H9 (cell line): ENCODE measurements at regions not wholly inside any gene's neighbourhood (a gene's known extent, or its start where the extent isn't known, plus 50 kb on each side); places are given as distances from the start of the nearest gene placed in this dataset.

Experiments used
- DNase-seq: peaks from one replicate; pipeline ENCODE4 v3.0.0-alpha.2; 2017
- H2AFZ ChIP-seq: one replicate; pipeline ENCODE4 v1.6.1; 2013; ENCODE audit warnings: mild to moderate bottlenecking, low read length, control low read depth, moderate library complexity
- H2AK5ac ChIP-seq: 2 replicates; pipeline ENCODE4 v1.6.1; 2013; ENCODE audit warnings: low read length, control low read depth, mixed read lengths; ENCODE audit not compliant: insufficient read length
- H2BK120ac ChIP-seq: one replicate; pipeline ENCODE4 v1.6.1; 2013; ENCODE audit warnings: low read depth, mild to moderate bottlenecking, low read length, control low read depth, inconsistent platforms; ENCODE audit not compliant: poor library complexity, severe bottlenecking
- H2BK12ac ChIP-seq: 2 replicates; pipeline ENCODE4 v1.6.1; 2013; ENCODE audit warnings: low read length, control low read depth, mixed read lengths, low read depth; ENCODE audit not compliant: insufficient read length
- H2BK15ac ChIP-seq: 2 replicates; pipeline ENCODE4 v1.6.1; 2013; ENCODE audit warnings: low read depth, low read length, control low read depth
- H2BK20ac ChIP-seq: one replicate; pipeline ENCODE4 v1.6.1; 2013; ENCODE audit warnings: low read depth, mild to moderate bottlenecking, low read length, control low read depth, inconsistent platforms; ENCODE audit not compliant: poor library complexity, severe bottlenecking
- H2BK5ac ChIP-seq: 2 replicates; pipeline ENCODE4 v1.6.1; 2013; ENCODE audit warnings: low read length, control low read depth, mixed read lengths; ENCODE audit not compliant: insufficient read length
- H3K14ac ChIP-seq: 2 replicates; pipeline ENCODE4 v1.6.1; 2013; ENCODE audit warnings: low read length, control low read depth; ENCODE audit not compliant: insufficient read depth
- H3K18ac ChIP-seq: 2 replicates; pipeline ENCODE4 v1.6.1; 2013; ENCODE audit warnings: low read depth, mild to moderate bottlenecking, mixed read lengths, low read length, control low read depth; ENCODE audit not compliant: insufficient read length
- H3K23ac ChIP-seq: 2 replicates; pipeline ENCODE4 v1.6.1; 2013; ENCODE audit warnings: low read length, control low read depth, mixed read lengths, low read depth; ENCODE audit not compliant: insufficient read length
- H3K23me2 ChIP-seq: 2 replicates; pipeline ENCODE4 v1.6.1; 2013; ENCODE audit warnings: low read depth, mild to moderate bottlenecking, mixed read lengths, low read length, control low read depth; ENCODE audit not compliant: insufficient read length, poor library complexity, severe bottlenecking
- H3K27ac ChIP-seq: 2 replicates; pipeline ENCODE4 v1.5.1; 2013; ENCODE audit warnings: low read length, control low read depth, mixed read lengths, low read depth; ENCODE audit not compliant: insufficient read length
- H3K27me3 ChIP-seq: 2 replicates; pipeline ENCODE4 v1.6.1; 2013; ENCODE audit warnings: low read length, control low read depth, inconsistent platforms; ENCODE audit not compliant: insufficient read depth
- H3K4ac ChIP-seq: 2 replicates; pipeline ENCODE4 v1.6.1; 2013; ENCODE audit warnings: low read depth, mild to moderate bottlenecking, control low read depth, inconsistent platforms, low read length, moderate library complexity
- H3K4me1 ChIP-seq: 2 replicates; pipeline ENCODE4 v1.6.1; 2013; ENCODE audit warnings: low read length, control low read depth, inconsistent platforms; ENCODE audit not compliant: insufficient read depth
- H3K4me2 ChIP-seq: 2 replicates; pipeline ENCODE4 v1.6.1; 2013; ENCODE audit warnings: low read length, control low read depth, mixed read lengths; ENCODE audit not compliant: insufficient read length, insufficient read depth
- H3K56ac ChIP-seq: 2 replicates; pipeline ENCODE4 v1.6.1; 2013; ENCODE audit warnings: low read depth, mild to moderate bottlenecking, mixed read lengths, low read length, control low read depth; ENCODE audit not compliant: insufficient read length
- H3K79me1 ChIP-seq: 2 replicates; pipeline ENCODE4 v1.6.1; 2013; ENCODE audit warnings: low read depth, mild to moderate bottlenecking, moderate library complexity, low read length, control low read depth, inconsistent platforms; ENCODE audit not compliant: insufficient read depth, poor library complexity, severe bottlenecking
- H3K79me2 ChIP-seq: 2 replicates; pipeline ENCODE4 v1.6.1; 2013; ENCODE audit warnings: low read length, control low read depth, inconsistent platforms; ENCODE audit not compliant: insufficient read depth
- H3K9ac ChIP-seq: 2 replicates; pipeline ENCODE4 v1.6.1; 2013; ENCODE audit warnings: low read length, control low read depth, mixed read lengths; ENCODE audit not compliant: insufficient read length; ENCODE audit errors: extremely low read depth
- H3K9me3 ChIP-seq: one replicate; pipeline ENCODE4 v1.6.1; 2013; ENCODE audit warnings: low read depth, low read length, inconsistent platforms; ENCODE audit not compliant: control insufficient read depth
- H3T11ph ChIP-seq: one replicate; pipeline ENCODE4 v1.6.1; 2013; ENCODE audit warnings: mild to moderate bottlenecking, low read length, control low read depth, inconsistent platforms
- H4K20me1 ChIP-seq: one replicate; pipeline ENCODE4 v1.6.1; 2013; ENCODE audit not compliant: control insufficient read depth, insufficient read length, insufficient read depth
- H4K5ac ChIP-seq: 2 replicates; pipeline ENCODE4 v1.6.1; 2013; ENCODE audit warnings: low read depth, mild to moderate bottlenecking, mixed read lengths, low read length, control low read depth; ENCODE audit not compliant: insufficient read length
- H4K8ac ChIP-seq: replicated peaks from 2 replicates; pipeline ENCODE4 v1.6.1; 2013; ENCODE audit warnings: low read length, control low read depth, mixed read lengths, low read depth; ENCODE audit not compliant: insufficient read length
- H4K91ac ChIP-seq: 2 replicates; pipeline ENCODE4 v1.6.1; 2013; ENCODE audit warnings: low read depth, mild to moderate bottlenecking, moderate library complexity, mixed read lengths, low read length, control low read depth; ENCODE audit not compliant: insufficient read length
- H3K27ac Mint-ChIP-seq, 3 experiments: 2 replicates in 2 of 3; 3 replicates in 1 of 3; pipeline ENCODE4 v1.8.0; 2020 to 2021; ENCODE audit warnings: mixed read lengths in 3 of 3, mild to moderate bottlenecking in 1 of 3, moderate library complexity in 1 of 3
- H3K27me3 Mint-ChIP-seq: 2 replicates; pipeline ENCODE4 v1.8.0; 2021; ENCODE audit warnings: low read depth, mild to moderate bottlenecking, moderate library complexity, mixed read lengths
- H3K36me3 Mint-ChIP-seq, 3 experiments: 2 replicates in 2 of 3; 3 replicates in 1 of 3; pipeline ENCODE4 v1.8.0; 2020 to 2021; ENCODE audit warnings: low read depth in 3 of 3, mixed read lengths in 3 of 3; ENCODE audit not compliant: insufficient read depth in 1 of 3
- H3K4me1 Mint-ChIP-seq, 2 experiments: 2 replicates each; pipeline ENCODE4 v1.8.0; 2020; ENCODE audit warnings: mixed read lengths in 2 of 2
- H3K4me3 Mint-ChIP-seq, 2 experiments: 2 replicates in 1 of 2; 3 replicates in 1 of 2; pipeline ENCODE4 v1.8.0; 2020 to 2021; ENCODE audit warnings: mild to moderate bottlenecking in 2 of 2, mixed read lengths in 2 of 2, moderate library complexity in 1 of 2
- H3K9me3 Mint-ChIP-seq, 2 experiments: 2 replicates in 1 of 2; 3 replicates in 1 of 2; pipeline ENCODE4 v1.8.0; 2020; ENCODE audit warnings: mild to moderate bottlenecking in 2 of 2, mixed read lengths in 2 of 2, moderate library complexity in 1 of 2
- WGBS: extraction: QIAGEN DNeasy Blood & Tissue Kit; methylation state at CpG from one replicate; pipeline ENCODE4 v1.1.7; 2013; ENCODE audit warnings: missing lambda C conversion rate, low lambda C conversion rate, mixed read lengths; ENCODE audit not compliant: insufficient read length; ENCODE audit errors: extremely low coverage; 5-methylcytosine and 5-hydroxymethylcytosine counted together
- TF ChIP-seq, protein P1 (sequence below): fragments of 200-600 bp; sonication (generic); conservative IDR thresholded peaks from 3 replicates; pipeline ENCODE4 v1.8.0; 2021; ENCODE audit warnings: antibody characterized with exemption, mild to moderate bottlenecking

DNA sequence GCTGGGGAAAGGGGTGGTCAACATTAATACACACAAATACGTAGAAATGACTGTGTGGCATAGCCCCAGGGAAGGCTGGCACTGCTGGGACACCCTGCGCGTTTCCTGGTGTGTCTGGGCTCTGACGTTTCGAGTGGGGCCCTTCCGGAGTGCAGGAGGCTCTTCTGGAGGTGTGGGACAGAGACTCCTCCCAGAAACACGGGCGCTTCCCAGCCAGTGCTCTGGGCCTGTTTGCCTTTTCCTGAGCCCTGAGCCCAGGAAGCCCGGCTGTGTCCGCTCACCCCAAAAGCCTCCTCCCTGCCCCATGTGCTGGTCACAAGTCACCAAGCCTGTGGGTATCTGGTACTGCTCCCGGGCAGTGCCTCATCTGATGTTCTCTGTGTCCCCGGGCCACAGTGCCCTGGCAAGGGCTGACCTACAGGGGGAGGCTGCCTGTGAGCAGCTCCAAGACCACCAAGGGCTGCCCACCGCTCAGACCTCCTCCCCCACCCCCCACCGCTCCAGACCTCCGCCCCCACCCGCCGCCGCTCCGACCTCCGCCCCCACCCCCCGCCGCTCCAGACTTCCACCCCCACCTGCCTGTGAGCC, 1133.3 kb downstream of the BRD1 start:
- Mint-ChIP-seq H3K4me1 (no peaks in the 10 kb centered on the region), H3K4me3 (no peak overlapping the region), H3K36me3 (no peaks in the 10 kb centered on the region), H3K27ac (no peak overlapping the region), H3K27me3 (no peaks in the 10 kb centered on the region), H3K9me3 (no peaks in the 10 kb centered on the region; a peak in 1 of 5 replicates)
- H3K23ac ChIP-seq: no peak overlapping the region
- H4K20me1 ChIP-seq: no peaks in the 10 kb centered on the region
- no peaks in the 10 kb centered on the region for H3K4me1 ChIP-seq
- H2BK20ac ChIP-seq: no peak overlapping the region
- no peak overlapping the region for H4K8ac ChIP-seq
- H4K5ac ChIP-seq: no peak overlapping the region
- H3K79me1 ChIP-seq: no peaks in the 10 kb centered on the region
- H3K4me2 ChIP-seq: no peak overlapping the region
- H4K91ac ChIP-seq: no peak overlapping the region
- no peak overlapping the region for H3K14ac ChIP-seq
- H2AFZ ChIP-seq: no peak overlapping the region
- no peak overlapping the region for H2AK5ac ChIP-seq
- H2BK15ac ChIP-seq: no peak overlapping the region
- no peak overlapping the region for H3K9ac ChIP-seq
- no peak overlapping the region for H3K27ac ChIP-seq
- TF ChIP-seq, protein P1, sequence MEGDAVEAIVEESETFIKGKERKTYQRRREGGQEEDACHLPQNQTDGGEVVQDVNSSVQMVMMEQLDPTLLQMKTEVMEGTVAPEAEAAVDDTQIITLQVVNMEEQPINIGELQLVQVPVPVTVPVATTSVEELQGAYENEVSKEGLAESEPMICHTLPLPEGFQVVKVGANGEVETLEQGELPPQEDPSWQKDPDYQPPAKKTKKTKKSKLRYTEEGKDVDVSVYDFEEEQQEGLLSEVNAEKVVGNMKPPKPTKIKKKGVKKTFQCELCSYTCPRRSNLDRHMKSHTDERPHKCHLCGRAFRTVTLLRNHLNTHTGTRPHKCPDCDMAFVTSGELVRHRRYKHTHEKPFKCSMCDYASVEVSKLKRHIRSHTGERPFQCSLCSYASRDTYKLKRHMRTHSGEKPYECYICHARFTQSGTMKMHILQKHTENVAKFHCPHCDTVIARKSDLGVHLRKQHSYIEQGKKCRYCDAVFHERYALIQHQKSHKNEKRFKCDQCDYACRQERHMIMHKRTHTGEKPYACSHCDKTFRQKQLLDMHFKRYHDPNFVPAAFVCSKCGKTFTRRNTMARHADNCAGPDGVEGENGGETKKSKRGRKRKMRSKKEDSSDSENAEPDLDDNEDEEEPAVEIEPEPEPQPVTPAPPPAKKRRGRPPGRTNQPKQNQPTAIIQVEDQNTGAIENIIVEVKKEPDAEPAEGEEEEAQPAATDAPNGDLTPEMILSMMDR: 0 out of 3 replicates have a peak, but pooled peaks have one; percentile 10
- no peak for DNase-seq
- H3K18ac ChIP-seq: no peak overlapping the region
- H2BK5ac ChIP-seq: no peak overlapping the region
- peaks cover 3% of the 10 kb centered on the region for H3K23me2 ChIP-seq
- H3K27me3 ChIP-seq: no peaks in the 10 kb centered on the region
- no peak overlapping the region for H3K4ac ChIP-seq
- no peaks in the 10 kb centered on the region for H3K9me3 ChIP-seq
- no peak overlapping the region for H3T11ph ChIP-seq
- no peak overlapping the region for H3K56ac ChIP-seq
- no peak overlapping the region for H2BK12ac ChIP-seq
- no peak overlapping the region for H2BK120ac ChIP-seq
- no peaks in the 10 kb centered on the region for H3K79me2 ChIP-seq
- WGBS: no CpG with 5 or more reads among the region's 22 CpGs
